Hippocampal formation (tissue), 2 donors: ENCODE measurements at regions not wholly inside any gene's neighbourhood (a gene's known extent, or its start where the extent isn't known, plus 50 kb on each side); places are given as distances from the start of the nearest gene placed in this dataset.
"Not testable (repeated sequence)": the region's sequence is repeated elsewhere in the genome, so short reads cannot be mapped to it uniquely, and the experiment has no call there.

Experiments used
- DNase-seq, 2 donors: peaks; one replicate each; lab custom pipeline; 2025; lab: John Stamatoyannopoulos, UW

DNA sequence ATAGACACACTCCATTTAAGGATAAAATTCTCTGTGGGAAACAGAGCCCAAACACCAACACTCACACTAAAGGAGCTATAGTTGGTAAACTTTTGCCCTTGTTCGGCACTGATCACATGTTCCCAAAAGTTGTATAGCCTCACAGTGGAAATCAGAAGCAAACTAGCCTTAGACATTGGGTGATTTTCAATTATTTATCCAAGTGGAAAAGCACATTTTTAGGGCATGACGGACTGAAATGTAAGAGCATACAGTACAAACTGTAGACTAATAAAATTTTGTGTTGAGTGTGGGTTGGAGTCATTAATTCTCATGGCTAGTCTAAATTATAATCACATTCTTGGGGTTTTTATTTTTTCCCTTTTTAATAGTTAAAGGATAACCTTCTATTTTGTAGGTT is 202.4 kb downstream of the MOXD1 start:
- DNase-seq = no peak

DNA sequence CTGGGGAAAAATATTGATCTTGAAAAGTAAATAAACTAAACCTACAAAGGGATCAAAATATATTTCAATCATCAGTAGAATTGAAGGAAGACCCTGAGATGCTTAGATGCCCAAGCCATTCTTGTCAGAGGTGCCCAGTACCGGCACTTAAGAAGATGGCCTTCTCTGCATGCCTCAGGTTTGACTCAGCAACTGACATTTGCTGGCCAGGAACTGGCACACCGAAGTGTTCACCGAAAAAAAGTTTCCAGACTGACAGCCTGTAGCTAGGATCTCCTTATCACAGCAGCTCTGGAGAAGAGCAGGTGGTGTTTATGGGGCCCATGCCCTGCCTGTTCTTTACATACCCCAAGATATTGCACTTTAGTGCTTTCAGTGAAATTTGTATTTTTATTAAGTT is 203.2 kb downstream of the MOXD1 start:
- no peak for DNase-seq

DNA sequence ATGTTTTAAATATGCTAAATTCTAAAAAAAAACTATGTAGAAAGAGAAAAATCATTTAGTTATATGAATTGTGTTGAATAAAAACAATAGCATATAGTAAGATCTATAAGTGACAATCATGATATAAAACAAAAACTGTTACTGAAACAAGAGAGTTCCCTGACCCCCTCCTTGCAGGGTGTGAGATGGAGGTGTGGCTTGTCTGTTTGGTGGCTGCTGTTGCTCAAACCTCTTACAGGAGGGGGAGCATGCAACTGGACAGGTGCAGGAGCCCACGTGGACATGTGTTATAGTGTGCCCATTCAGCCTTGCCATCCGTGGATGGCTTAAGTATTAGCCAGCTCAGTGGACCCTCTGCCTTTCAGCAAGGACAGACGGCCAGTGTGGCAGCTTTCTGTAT is 206.7 kb downstream of the MOXD1 start:
- no peak for DNase-seq

DNA sequence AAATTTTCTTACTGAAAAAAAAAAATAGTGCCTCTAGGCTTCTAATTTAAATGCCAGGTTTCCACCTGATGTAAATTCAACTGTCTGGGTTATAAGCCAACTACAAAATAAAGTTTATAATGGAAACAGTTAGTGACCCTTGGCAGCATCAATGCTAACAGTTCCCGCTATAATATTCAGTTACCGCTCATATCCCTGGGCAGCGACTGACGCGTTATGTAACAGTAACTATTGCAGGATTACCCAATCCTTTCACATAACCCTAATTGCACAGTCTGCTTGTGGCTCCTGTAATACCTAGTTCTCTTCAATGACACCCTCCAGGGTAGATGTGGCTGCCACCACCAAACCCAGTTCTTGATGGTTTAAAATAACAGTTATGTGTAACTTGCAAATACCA is 208.6 kb downstream of the MOXD1 start:
- DNase-seq = no peak

DNA sequence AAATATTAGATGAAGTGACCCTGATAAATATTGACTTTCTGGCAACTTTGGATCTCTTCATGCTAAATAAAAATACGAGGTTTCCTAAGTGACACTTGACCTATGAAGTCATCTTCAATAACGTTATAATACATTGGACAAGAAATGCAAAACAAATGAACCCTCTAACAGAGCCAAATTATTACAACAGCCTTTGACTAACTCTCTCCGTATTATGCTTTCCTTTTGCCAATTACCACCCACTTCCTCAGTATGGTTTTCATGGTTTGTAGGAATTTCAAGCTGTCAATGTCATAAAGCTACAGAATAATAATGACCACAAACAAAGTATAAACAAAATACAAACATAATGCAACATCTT is 210.5 kb downstream of the MOXD1 start:
- no peak for DNase-seq

DNA sequence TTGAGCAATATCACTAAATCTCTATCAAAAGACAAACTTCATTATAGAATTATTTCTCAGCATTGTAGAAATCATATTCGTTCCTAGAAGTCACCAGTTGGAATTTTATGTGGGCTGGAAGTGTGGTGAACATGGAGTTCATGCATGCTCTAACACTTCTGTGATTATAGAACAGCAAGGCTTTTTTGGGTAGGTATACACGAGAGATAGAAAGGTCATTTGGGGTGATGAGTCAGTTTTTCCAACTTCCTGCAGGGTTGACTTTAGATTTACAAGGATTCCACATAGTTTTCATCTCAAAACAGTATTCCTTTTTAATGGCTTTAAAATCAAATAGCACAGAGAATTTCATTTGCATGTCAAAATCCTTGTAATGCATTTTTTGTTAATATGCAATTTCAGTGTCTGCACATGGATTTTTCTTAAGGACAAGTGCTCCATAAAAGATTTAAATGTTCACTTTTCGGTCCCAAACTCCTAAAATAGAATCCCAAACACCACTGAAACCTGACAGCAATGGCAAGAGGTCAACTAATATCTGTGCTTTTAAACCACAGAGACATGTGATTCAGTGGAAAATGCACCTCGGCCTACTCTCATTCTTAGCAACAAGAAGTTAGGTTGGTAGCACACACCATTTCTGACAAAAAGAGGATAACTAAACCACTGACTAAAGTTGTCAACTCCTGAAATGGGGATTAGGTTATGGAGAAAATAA is 211.0 kb downstream of the MOXD1 start:
- no peak for DNase-seq

DNA sequence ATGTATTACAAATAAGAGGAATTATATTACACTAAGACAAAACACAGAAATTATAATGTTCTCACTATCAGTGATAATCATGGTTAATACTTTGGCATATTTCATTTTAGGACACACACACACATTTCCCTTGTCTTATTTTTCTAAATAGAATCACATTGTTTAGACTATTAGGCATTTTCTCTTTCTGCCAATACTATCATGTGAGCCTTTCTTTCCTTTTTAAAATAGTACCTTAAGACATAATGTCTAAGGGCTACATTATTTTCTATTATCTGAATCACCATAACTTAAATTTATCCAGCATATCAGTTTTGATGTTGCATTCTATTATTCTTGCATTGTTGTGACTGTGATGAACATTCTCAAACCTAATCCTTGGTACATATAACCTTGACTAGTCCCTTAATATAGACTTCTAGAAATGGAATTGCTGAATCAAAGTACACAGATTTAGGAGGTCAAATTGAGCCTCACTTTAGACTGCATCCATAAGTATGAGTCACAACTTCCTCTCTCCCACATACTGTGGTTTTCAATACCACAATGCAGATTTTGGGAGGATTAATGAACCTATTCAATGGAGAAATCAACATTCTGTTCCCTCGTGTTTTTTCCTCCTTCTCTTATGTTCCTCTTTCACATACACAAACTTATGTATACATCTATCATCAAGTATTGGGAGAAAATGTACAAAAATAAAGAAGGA is 212.6 kb downstream of the MOXD1 start:
- DNase-seq = no peak

DNA sequence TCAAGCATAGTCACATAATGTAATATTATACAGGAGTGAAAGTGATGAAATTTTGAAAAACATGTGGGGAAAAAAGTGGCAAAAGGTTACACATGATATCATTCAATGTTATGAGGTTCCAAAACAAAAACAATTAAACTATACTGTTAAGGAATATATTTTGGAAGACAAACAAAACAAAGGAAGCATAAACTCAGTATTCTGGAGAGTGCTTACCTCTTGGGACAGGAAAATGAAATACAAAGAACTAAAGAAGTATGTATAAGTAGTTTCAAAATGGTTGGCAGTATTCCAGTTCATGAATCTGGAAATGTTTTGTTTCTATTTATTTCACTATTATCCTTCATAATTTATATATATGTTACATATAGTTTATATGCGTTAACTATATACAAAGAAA is 213.5 kb downstream of the MOXD1 start:
- DNase-seq = no peak

DNA sequence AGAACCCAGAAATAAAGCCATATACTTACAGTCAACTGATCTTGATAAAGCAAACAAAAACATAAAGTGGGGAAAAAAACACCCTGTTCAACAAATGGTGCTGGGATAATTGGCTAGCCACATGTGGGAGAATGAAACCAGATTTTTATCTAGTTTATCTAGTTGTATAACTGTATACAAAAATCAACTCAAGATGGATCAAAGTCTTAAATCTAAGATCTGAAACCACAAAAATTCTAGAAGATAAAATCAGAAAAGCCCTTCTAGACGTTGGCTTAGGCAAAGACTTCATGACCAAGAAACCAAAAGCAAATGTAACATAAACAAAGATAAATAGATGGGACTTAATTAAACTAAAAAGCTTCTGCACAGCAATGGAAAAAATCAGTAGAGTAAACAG is 216.3 kb downstream of the MOXD1 start:
- DNase-seq = not testable (repeated sequence)

DNA sequence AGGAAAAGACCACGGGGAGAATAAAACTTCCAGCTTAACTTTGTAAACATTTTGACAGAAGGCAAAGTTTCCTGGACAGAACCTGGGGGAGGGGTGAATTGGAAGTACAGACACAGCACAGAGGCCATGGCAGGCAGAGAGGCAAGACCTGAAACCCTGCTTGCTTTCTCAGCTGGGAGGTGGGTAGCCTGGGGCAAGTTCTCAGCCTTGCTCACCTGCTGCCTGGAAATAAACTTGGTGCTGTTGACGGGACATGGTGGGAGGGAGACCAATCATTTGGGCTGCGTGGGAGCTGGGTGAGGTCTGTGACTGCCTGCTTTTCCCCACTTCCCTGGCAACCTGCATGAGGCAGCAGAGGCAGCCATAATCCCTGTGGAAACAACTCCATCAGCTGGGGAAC is 221.3 kb downstream of the MOXD1 start:
- no peak for DNase-seq

DNA sequence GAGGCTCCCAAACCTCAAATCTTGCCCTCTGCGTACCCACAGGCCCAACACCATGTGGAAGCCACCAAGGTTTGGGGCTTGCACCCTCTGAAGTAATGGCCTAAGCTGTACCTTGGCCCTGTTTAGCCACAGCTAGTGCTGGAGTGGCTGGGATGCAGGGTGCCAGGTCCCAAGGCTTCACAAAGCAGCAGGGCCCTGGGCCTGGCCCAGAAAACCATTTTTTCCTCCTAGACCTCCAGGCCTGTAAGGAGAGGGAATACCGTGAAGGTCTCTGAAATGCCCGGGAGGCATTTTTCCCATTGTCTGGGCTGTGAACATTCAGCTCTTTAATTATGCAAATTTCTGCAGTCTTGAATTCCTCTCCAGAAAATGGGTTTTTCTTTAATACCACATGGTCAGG is 223.7 kb upstream of the CCN2 start:
- no peak for DNase-seq

DNA sequence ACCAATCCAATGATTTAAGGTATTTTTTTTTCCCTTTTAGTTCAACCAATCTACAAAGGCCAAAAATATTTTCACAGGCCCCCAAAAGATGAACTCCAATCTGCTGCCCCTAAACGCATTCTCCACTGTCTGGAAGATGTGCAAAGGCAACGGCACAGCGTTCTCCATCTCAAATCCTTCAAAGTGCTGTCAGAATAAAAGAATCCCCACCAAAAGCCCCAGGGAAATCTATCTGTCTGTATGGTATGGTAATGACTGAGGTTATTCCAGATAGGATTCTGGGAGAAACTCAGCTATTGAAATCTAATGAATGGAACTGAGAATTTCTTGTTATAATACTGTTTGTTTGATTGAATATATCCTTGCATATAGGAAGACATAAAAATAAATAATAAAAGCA is 217.8 kb upstream of the CCN2 start:
- no peak for DNase-seq

DNA sequence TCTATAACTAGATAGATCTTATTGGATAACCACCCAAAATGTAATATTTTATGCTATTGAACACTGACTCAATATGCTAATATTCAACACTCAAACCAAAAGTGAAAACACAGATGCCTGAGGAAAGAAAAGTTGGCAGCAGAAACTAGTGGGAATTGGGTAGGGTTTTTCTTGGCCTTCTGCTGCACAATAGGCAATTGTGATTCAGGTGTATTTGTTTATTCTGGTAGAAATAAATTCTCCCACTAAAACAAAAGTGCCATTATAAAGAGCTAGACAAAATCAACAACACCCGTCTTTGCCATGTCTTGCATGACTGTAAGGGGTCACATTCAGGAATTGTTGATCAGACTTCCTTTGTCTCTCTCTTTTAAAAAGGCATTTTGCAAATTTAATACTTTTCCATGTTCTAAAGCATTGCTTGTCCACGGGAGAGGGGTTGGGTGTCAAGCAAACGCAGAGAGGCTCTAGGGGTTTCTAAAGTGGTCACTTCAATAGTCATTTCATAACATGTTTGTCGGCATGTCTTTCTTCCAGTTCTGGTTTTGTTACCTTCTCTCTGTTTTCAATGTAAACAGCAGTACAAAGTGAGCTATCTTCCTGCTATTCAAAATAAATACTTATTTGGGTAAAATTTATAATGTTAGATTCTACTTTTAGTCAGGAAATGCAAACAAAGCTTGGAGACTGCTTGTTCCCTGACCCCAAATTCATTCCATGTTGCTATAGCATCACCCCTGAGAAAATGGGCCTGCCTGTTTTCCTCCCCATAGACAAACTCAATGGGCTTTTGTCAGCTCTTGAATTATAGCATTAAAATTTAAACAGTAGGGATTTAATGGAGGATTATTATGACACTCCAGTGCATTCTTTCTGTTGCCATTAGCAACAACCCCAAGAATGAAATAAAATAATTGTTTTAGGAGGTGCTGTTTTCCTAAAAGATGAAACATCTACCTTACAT is 217.0 kb upstream of the CCN2 start:
- no peak for DNase-seq

DNA sequence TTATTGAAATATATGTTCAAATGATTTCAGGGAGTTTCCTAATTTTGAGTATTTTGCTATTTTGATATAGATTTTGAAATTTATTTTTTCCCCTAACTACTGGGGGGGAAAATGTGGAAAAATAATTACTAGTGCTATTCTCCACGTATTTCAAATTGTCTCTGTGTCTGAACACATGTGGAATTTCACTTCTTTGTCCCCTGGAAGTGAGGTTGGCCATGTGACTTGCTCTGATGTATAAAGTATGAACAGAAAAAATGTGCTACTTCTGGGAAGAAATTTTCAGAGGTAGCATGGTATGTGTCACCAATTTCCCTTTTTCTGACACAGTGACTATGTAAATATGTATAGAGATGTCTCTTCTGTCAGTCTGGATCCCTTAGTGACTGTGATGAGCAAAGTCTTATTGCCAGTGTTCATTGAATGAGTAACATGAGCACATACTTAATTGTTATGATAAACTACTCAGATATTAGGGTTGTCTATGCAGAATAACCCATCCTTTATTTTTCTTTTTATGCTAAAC is 215.4 kb upstream of the CCN2 start:
- DNase-seq = no peak

DNA sequence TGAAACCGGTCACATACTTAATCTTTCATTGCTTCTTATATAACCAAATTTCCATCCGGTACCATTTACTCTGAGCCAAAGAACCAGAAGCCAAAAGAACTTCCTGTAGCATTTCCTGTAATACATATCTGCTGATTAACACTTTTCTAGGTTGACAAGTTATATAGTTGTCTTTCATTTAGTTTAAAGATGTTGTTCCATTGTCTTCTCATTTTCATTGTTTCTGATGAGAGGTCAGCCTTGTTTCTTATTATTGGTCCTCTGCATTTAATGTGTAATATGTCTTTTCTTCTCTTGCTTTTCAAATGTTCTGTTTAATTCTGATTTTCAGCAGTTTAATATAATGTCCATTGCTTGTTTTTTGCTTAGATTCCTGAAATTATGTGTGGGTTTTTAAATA is 214.5 kb upstream of the CCN2 start:
- DNase-seq = no peak

DNA sequence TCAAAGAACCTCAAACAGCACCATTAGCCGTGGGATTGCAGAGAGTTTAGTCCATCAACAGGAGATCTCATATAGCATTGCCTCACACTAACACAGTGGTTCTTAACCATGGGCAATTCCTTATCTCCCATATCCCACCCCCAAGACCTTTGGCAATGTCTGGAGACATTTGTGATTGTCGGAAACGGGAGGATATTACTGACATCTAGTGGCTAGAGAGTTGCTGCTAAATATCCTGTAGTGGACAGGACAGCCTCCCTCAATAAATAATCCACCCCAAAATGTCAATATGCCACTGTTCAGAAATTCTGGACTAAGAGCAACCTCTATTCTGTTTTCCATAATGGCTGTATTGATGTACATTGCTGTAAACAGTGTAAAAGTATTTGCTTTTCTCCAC is 210.1 kb upstream of the CCN2 start:
- DNase-seq = peak; percentile 13 to 24

DNA sequence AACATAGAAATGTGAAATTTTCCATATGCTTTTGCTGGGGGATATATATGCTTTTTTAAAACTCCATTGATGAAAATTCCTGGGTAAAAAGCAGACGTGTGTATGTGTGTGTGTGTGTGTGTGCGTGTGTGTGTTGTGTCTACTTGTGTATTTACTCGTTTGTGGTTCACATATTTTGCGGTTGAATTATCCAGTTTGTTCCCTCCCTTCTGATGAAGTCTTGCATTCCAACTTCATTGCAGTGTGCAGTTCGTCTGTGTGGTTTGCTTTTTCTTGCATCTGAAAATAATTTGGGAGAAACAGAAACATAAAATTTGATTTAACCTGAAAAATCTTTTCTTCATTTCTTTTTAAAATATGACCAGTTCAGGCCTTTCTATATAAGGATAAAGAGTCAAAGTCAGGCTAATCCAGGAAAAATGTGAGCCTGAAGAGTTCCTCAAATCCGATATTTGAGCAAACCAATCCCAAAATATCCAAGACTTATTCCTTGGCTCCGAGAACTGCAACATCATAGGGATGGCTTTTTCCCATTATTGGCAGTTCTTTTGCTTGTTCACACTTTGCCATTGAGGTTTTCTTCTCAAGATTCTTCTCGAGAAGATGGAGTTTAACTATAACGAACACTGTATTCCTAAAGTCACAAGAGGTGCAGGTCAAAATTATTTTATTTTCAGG is 202.2 kb upstream of the CCN2 start:
- DNase-seq = no peak

DNA sequence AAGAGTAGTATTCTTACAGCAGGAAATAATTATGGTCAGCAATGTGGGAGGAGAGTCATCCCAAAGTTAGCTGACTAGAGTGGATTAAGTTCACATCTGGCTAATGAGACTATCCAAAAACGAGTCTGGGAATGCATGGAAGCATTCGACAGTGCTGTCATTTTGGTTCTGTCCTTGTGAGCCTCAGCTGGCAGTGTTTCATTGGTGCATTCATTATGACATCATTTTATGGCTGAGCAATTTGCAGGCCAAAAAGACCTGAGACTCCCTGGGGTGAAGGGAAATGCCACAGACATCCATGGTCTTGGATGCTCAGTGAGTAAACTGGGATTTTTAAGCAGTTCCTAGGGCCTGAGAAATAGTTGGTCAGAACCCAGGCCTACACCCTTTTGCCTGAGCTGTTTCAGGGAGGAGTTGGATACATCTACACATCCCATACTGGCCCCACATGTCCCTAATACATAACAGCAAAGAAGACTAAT is 196.4 kb upstream of the CCN2 start:
- DNase-seq = no peak

DNA sequence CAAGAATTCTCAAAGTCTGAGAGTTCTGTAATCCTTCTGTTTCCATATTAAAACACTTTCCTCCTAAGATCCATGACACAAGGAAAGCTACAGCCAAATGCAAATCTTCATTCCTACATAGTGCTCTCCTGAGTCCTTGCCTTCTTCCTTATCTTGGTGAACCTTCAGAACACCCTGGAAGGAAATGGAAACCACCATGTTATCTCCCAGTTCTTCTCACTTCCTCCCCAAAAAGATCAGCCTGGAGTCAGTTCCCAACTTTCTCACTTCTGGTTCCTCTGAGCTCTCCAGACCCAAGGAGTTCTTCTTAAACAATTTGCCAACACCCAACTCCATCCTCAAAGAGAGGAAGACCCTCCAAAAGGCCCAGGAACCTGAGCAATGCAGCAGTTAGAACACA is 193.3 kb upstream of the CCN2 start:
- DNase-seq = no peak

DNA sequence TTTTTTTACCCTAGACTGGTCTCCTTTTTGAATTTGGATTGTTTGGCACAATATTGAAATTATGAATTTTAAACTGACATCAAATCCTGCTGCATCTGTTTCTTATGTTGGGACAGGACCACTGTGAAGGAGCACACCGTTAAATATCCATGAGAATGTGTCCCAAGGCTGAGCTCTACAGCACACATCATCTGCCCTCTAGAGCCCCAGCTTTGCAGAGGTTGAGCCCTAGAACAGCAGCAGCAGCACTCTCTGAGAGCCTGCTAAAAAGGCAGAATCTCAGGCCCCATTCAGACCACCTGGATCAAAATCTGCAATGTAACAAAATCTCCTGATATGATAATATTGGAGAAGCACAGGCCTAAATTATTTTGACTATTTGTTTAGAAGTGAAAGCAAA is 192.1 kb upstream of the CCN2 start:
- no peak for DNase-seq

DNA sequence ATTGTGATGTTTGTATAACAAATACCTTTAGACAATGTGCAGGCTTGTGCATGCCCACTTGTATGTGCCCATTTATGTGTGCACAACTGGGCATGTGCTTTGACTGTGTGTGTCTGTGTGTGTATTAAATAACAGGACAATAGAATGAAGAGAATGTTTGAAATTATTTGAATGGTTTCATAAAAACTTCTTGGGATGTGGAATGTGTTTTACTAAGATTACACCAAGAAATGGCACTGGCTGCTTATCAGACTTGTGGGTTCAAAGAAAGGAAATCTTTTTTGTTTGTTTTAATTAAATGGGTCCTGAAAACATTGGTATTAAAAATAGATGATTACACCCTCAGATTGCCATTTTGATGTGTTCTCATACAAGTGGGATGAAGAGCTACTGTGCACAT is 191.6 kb upstream of the CCN2 start:
- no peak for DNase-seq

DNA sequence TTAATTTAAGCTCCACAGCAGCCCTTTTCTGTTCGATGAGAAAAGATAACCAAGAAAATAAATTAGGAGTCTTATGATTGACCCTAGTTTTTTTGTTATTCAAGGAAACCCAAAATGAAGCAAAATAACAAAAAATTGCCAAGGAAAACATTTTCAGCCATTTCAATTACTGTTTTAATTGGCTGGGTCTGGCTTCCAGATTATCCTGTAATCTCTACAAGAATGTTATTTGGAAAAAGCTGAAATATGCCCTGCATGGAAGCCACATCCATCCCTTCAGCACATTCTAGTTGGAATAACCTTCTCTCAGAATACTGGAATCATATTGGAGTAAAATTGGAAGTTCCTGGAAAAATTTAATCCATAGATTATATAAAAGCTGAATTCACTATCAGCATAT is 191.1 kb upstream of the CCN2 start:
- DNase-seq = no peak
